ENCODE measurements at regions not wholly inside any gene's neighbourhood (a gene's known extent, or its start where the extent isn't known, plus 50 kb on each side); places are given as distances from the start of the nearest gene placed in this dataset.

DNA sequence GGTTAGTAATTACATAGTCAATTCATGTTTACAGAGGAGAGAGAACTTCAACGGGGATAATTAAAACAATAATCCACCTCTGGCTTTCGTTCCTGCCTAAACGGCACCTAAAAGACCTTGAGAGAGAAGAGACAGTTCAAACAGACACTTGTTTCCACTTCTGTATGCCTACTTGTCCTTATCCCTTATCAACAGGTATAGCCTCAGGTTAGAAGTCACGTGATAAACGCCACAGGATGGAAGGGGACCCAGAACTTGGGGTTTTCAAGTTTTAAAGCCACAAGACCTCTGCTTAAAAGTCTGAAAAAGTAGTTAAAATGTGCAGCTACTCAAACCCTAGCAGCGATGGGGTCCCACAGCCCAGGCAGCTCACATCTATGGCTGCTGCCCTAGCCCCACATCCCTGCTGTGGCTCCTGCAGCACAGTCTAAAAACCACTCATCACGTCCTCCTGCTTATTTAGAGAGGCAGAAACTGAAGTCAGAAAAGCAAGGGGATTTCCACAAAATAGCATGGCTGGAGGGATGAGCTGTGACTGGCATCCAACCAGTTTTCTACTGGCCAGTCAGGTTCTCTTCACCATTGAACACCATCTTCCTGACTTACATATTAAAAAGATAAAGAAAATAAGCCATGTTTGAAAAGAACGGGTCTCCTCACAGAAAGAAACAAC is 51.2 kb upstream of the SEC16B start:
- ATAC-seq, result no peak
- no peaks in the 10 kb centered on the region for H3K36me3 ChIP-seq (ENCODE audit: control insufficient read depth in 1 of 2, insufficient read depth in 2 of 2, low read length in 2 of 2)
- no TSS peak for BruUV-seq (replicated peaks)
- no peak overlapping the region for H3K4me3 ChIP-seq (replicated peaks in 1 of 2; ENCODE audit: low read depth in 1 of 2, low read length in 2 of 2)
- no peak overlapping the region for H3K27ac ChIP-seq (ENCODE audit: low read depth, low read length)
- H4K20me1 ChIP-seq (ENCODE audit: insufficient read depth), result no peaks in the 10 kb centered on the region
- H3K9me3 ChIP-seq (ENCODE audit: control insufficient read depth in 1 of 2, insufficient read depth in 1 of 2, low read depth in 1 of 2, low read length in 2 of 2), result 0 out of 4 replicates have a peak, but pooled peaks cover 0 to 4% of the 10 kb centered on the region in 2 experiments
- H3K9me2 ChIP-seq (ENCODE audit: insufficient read depth), result no peaks in the 10 kb centered on the region
- intact Hi-C loops (cut with micrococcal nuclease), result no loop called here
- H2AFZ ChIP-seq (ENCODE audit: low read depth, low read length, poor library complexity, severe bottlenecking), result no peak overlapping the region
- CTCF ChIA-PET, result no interaction called here
- no peaks in the 10 kb centered on the region for H3K4me1 ChIP-seq (ENCODE audit: control insufficient read depth in 1 of 2, insufficient read depth in 2 of 2, low read length in 2 of 2)
- POLR2A ChIA-PET, result no interaction called here
- DNase-seq (ENCODE audit: low read depth, low spot score), result no peak
- no peak overlapping the region for H3K4me2 ChIP-seq (ENCODE audit: low read length)
- no peaks in the 10 kb centered on the region for H3K79me2 ChIP-seq (ENCODE audit: insufficient read depth, low read length)
- no peak for TF ChIP-seq RAD21 (IDR thresholded peaks at IDR 0.05; ENCODE audit: low read depth)
- TF ChIP-seq EZH2 (IDR thresholded peaks at IDR 0.05), result no peak
- no peak for TF ChIP-seq CBX3 (IDR thresholded peaks at IDR 0.05; ENCODE audit: low read depth)
- TF ChIP-seq, protein P1, sequence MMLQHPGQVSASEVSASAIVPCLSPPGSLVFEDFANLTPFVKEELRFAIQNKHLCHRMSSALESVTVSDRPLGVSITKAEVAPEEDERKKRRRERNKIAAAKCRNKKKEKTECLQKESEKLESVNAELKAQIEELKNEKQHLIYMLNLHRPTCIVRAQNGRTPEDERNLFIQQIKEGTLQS (IDR thresholded peaks at IDR 0.05), result no peak
- TF ChIP-seq POLR2A (IDR thresholded peaks at IDR 0.05; ENCODE audit: borderline replicate concordance, extremely low read depth, insufficient read depth, insufficient read length), result no peak
- no peak for TF ChIP-seq SRF (IDR thresholded peaks at IDR 0.05; ENCODE audit: low read depth)
- TF ChIP-seq, protein P2, sequence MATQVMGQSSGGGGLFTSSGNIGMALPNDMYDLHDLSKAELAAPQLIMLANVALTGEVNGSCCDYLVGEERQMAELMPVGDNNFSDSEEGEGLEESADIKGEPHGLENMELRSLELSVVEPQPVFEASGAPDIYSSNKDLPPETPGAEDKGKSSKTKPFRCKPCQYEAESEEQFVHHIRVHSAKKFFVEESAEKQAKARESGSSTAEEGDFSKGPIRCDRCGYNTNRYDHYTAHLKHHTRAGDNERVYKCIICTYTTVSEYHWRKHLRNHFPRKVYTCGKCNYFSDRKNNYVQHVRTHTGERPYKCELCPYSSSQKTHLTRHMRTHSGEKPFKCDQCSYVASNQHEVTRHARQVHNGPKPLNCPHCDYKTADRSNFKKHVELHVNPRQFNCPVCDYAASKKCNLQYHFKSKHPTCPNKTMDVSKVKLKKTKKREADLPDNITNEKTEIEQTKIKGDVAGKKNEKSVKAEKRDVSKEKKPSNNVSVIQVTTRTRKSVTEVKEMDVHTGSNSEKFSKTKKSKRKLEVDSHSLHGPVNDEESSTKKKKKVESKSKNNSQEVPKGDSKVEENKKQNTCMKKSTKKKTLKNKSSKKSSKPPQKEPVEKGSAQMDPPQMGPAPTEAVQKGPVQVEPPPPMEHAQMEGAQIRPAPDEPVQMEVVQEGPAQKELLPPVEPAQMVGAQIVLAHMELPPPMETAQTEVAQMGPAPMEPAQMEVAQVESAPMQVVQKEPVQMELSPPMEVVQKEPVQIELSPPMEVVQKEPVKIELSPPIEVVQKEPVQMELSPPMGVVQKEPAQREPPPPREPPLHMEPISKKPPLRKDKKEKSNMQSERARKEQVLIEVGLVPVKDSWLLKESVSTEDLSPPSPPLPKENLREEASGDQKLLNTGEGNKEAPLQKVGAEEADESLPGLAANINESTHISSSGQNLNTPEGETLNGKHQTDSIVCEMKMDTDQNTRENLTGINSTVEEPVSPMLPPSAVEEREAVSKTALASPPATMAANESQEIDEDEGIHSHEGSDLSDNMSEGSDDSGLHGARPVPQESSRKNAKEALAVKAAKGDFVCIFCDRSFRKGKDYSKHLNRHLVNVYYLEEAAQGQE (IDR thresholded peaks at IDR 0.05; ENCODE audit: low read depth), result no peak
- no peak for TF ChIP-seq POLR2AphosphoS5 (IDR thresholded peaks at IDR 0.05; ENCODE audit: low read depth, low read length)
- no peak for TF ChIP-seq SP1 (IDR thresholded peaks at IDR 0.05; ENCODE audit: low read depth)
- TF ChIP-seq YY1 (IDR thresholded peaks at IDR 0.05; ENCODE audit: extremely low read depth, insufficient replicate concordance, low read depth, low read length), result no peak
- H3K9ac ChIP-seq (ENCODE audit: low read length), result no peak overlapping the region
- no peaks in the 10 kb centered on the region for H3K27me3 ChIP-seq (ENCODE audit: insufficient read depth, low read length)
- RAD21 ChIA-PET (ENCODE audit: low non-redundant PET in 1 of 2, low total read pairs in 2 of 2, uncharacterized antibody in 2 of 2, unreplicated experiment in 2 of 2), result no interaction called here
